ENCODE measurements at regions not wholly inside any gene's neighbourhood (a gene's known extent, or its start where the extent isn't known, plus 50 kb on each side); places are given as distances from the start of the nearest gene placed in this dataset.

- no peak for TF ChIP-seq CTCF (IDR thresholded peaks at IDR 0.05 in 4 of 5, conservative IDR thresholded peaks at IDR 0.05 in 1 of 5)
- no peak for TF ChIP-seq POLR2A (IDR thresholded peaks at IDR 0.05)
Observed at GRCh38 chr20:53870426-53871315, 199.7 kb downstream of the BCAS1 start.

Measured in gastrocnemius medialis (tissue), 4 donors.